ENCODE measurements at regions not wholly inside any gene's neighbourhood (a gene's known extent, or its start where the extent isn't known, plus 50 kb on each side); places are given as distances from the start of the nearest gene placed in this dataset.

DNA sequence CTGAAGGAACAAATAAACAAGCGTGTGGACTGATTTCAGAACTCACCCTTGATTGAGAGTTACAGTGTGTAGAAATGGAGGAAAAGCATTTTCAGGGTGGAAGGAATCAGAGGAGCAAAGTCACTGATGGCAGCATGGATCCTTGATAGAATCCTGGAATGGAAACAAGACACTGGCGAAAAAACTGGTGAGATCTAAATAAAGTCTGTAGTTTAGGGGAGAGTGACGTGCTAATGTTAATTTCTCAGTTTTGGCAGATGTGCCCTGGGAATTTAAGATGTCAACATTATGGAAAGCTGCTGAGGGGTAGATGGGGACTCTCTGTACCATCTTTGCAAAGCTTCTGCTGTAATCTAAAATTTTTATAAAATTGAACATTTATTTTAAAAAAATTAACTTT is 378.0 kb downstream of the UQCRFS1 start:
- DNase-seq: no peak

DNA sequence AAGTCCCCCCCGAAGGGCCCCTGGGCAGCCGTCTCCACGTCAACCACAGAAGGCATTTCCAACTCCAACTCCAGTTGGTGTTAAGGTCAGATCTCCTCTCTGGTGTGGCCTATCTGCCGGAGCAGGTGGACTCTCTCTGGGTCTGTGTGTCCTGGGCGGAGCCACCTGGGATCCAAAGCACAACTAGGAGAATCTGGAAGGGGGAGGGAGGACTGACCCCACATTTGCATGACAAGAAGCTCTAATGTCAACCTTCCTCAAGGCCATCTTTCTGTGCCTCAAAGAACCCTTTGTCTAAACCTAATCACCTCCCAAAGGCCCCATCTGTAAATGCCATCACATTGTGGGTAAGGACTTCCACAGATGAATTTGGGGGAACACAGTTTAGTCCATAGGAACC is 381.5 kb downstream of the UQCRFS1 start:
- DNase-seq: no peak

DNA sequence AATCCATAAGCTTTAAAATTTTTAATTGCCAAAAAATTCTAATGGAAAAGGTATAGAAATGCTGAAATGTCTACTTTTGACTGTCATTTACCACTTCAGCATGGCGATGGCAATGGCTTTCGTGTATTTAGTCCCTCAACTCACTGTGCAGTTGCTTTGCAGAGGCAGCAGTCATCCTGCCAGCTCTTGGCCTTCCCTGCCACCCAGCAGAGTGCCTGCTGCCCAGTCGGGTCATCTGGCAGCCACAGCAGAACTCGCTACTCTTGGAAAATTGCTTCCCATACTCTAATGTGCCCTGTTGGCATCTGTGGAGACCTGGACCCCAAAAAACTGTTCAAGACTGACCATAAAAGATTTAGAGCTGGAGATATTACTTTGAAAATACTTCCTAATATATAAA is 383.2 kb downstream of the UQCRFS1 start:
- no peak for DNase-seq

DNA sequence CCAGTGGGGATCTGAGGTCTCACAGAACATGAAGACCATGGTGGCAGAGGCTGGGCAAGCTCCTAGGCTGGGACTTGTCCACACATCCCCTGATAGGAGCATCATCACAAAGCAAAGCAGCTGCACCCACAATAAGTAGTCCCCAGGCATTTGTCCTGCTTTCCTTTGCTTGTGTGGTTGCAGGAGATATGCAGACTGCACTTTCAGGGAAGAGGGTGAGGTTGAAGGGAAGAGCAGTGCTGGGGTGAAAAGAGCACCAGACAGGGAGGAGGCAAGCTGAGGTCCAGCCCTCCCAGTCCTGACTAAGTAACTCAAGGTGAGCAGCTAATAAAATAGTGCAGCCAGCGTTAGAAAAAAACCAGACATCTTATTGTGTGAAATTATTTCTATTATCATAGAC is 383.6 kb downstream of the UQCRFS1 start:
- DNase-seq: no peak

DNA sequence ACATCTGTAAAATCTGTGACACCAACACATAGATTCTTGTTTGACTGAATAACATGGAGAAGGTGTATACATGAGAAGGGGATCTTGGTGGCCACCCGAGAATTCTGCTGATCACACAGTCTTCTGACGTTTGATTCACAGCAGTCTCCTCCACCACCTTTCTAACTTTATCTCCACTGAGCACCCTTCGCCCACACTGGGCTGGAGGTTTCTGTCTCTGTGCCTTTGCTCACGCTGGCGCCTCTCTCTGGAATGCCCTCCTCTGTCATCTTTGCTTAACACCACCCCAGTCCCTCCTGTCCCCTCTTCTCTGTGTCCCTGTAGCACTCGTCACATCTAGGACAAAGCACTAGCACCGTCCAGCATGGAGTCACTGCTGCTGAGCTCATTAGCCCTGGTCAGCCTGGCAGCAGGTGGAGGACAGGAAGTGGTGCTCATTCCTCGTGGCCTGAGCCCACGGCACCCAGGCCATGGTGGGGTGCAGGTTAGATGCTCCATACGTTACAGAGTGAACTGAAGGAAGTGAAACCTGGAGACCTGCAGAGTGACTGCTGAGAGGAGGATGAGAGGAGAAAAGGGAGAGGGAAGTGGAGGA is 384.6 kb downstream of the UQCRFS1 start:
- DNase-seq: no peak

DNA sequence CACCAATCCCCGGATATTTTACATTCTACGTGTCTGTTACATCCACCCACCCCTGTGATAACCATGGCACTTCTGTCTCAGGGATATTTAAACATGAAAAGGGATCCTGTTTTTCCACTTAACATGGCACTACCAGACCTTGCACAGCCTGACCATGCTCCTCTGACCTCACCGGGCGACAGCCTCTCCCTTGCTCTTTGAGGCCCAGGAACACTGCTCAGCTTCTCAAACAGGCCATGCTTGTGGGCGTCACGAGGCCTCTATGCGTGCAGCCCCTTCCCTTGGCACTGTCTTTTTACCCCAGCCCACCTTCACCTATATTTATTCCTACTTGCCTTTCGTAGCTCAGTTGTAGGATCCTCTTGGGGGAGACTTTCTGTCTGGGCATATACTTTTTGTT is 385.6 kb downstream of the UQCRFS1 start:
- no peak for DNase-seq

DNA sequence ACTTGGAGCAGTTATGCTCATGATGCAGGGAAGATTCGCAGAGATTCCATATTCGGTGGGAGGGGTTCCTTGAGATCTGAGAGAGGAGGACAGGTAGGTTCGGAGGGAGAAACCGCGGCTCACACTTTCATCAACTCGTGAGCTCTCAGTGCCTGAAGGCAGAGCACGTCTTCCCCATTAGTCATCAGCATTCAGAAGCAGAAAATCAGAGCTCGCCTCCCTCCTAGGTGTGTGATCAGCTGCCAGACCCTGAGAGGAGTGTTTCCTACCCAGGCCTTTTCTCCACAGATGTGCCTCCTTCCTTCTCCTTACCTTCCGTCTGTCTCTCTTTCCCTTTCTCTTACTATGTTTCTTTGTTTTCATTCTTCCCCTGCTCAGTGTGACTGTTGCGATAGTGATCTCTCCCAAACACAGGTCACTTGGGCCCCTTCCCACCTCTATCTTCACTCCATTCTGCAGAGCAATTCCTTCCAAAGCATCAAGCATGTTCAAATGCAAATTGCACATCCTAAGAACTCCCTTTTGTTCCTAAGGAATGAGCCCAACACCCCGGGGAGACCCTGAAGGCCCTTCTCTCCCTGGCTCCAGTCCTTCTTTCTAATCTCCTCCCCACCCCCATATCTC is 389.5 kb downstream of the UQCRFS1 start:
- no peak for DNase-seq

DNA sequence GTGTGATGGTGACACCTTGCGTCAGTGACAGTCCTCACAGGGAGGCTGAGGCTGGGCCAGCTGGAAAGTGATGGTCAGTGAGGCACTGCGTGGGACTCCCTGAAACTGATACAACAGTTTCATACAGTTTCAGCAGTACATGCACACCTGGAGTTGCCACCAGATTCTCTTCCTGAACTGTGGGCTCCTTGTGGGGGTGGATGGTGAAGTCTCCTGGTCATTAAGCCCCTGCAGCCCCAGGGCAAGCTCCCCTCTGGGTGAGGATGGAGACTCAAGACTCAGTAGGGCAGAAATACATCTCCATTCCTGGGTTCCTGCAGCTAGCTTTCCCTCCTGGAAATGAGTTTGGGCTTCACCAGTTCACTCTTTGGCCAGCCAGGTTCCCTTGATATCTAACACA is 392.7 kb downstream of the UQCRFS1 start:
- DNase-seq: no peak

DNA sequence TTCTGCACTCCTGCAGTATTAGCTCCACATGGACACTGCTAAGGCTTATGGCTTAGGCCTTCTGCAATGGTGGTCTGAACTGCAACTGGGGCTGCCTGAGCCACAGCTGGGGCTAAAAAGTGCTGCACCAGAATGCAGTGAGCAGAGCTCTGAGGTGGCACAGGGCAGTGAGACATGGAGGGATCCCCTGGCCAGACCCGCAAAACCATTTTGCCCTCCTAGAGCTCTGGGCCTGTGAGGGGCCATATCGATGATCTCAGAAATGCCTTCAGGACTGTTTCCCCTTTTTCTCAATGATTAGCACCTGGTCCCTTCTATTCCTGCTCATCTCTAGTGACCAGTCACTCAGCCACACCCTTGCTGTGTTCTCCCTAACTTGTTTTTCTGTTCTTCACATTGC is 397.7 kb downstream of the UQCRFS1 start:
- DNase-seq: no peak

DNA sequence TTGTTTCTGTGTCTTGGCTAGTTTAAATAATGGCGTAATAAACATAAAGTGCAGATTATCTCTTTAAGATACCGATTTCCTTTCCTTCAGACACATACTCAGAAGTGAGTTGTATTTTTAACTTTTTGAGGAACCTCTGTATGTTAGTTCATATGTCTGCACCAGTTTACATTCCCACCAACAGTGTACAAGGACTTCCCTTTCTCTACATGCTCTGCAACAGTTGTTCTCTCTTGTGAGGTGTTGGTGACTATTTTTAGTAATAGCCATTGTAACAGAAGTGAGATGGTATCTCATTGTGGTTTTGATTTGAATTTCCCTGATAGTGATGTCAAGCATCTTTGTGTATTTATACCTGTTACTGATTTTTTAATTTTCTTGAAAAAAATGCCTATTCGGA is 418.6 kb downstream of the UQCRFS1 start:
- DNase-seq: no peak

DNA sequence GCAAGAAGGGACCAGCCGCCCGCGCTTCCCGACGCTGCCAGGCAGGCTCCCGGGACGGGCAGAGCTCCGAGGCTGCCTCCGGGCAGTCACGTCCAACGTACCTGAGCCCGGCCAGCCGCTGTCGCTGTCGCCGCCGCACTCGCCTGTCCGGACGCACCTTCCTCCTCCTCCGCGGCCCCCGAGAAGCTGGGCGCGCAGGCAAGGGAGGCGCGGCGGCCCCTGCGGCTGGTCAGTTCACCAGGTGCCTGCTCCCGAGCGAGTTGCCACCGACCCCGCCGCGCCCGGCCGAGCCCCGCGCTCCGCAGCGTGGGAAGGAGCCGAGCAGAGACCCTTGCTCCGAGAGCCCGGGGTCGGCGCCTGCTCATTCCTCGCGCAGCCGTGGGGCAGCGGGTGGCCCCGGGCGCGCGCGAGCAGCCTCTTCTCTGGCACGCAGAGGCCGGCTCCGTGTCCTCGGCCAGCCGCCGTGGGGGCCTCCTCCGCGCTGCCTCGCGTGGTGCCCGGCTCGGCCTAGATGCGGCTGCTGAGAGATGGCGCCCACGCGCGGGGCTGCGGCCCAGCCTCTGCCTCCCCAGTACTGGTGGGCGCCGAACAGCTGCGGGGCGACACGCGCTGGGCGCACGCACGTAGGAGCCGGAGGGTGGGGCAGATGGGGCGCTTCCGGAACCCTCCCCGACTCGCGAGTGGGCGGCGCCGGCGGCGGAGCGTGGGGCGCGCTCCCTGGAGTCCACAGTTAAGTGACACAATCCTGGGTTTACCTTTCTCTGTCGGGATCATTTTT is 419.4 kb downstream of the UQCRFS1 start:
- no peak for DNase-seq

DNA sequence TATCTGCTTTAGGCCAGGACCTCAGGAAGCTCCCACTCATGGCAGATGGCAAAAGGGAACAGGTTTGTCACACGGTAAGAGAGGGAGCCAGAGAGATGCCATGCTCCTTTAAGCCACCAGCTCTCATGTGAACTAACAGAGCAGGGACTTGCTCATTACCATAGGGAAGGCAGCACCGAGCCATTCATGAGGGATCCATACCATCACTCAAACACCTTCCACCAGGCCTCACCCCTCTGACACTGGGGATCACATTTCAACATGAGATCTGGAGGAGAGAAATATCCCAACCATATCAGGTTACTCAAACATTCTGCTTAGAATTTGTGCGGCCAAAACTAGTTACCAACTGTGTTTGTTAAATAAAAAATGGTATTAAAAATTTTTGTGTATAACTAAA is 427.0 kb downstream of the UQCRFS1 start:
- no peak for DNase-seq

DNA sequence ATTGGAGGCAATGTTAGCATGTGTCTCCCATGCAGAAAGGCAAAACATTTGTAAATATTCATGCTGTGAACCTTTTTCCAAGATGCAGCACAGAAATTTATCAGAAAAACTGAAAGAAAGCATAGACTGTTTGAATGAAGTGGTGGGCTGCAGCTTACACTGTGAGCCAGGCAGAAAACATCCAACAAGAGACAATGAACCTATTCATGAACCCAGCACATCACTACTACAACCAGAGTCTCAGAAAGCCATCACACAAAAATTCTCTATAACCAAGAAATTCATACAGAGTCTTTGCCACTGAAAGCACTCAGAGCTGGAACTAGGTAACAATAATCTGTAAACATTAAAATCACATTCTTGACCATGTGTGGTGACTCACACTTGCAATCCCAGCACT is 448.9 kb downstream of the UQCRFS1 start:
- no peak for DNase-seq

DNA sequence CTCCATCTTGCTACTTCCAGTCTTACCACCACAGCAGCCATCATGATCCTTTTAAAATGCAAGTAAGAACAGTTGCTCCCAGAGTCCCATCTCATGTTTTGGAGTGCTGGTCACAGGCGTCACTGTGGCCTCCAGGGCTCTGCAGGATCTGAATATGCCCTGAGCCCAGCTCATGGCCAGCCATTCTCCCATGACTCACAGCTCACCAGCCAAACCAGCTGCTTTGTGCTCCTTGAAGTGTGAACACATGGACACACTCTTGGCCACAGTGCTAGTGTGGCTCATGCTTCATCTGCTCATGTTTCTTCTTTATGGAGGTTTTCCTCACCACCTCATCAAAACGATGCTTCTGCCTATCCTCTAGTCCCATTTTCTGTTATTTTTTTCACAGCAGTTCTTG is 466.5 kb downstream of the UQCRFS1 start:
- DNase-seq: no peak

DNA sequence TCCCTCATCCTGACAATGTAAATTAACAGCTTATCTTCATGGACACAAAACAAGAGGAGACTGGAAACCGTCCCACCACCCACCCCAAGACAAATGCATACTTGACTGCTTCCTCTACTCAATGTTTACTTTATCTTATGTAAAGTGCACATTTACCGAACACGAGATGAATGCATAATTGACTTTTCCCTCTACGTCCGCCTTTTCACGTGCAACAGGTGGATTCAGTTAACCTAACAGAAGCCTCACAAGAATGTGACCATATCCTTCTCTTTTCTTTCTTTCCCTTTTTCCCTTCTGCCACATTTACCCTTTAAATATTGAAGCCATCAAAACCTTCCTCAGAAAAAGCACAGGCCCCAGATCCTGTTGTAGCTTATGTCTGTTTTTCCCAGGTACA is 468.0 kb downstream of the UQCRFS1 start:
- no peak for DNase-seq

DNA sequence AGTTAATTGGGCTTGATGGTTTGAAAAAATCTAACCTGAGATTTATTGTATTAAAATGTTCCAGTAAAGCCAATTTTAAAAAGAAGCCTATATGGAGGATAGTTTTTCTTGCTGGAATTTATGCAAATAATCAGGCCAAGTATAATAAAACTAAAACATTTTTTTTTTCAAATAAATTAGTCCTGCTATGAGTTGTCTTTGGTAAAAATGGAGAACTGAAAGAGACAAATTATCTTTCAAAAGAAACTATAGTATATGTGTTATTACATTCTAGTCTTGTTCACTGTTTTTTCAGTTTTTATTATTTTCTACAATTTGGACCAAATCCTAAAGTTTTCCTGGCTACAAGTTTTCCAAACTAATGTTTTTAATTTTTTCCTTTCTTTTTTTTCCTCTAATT is 468.9 kb downstream of the UQCRFS1 start:
- DNase-seq: no peak

DNA sequence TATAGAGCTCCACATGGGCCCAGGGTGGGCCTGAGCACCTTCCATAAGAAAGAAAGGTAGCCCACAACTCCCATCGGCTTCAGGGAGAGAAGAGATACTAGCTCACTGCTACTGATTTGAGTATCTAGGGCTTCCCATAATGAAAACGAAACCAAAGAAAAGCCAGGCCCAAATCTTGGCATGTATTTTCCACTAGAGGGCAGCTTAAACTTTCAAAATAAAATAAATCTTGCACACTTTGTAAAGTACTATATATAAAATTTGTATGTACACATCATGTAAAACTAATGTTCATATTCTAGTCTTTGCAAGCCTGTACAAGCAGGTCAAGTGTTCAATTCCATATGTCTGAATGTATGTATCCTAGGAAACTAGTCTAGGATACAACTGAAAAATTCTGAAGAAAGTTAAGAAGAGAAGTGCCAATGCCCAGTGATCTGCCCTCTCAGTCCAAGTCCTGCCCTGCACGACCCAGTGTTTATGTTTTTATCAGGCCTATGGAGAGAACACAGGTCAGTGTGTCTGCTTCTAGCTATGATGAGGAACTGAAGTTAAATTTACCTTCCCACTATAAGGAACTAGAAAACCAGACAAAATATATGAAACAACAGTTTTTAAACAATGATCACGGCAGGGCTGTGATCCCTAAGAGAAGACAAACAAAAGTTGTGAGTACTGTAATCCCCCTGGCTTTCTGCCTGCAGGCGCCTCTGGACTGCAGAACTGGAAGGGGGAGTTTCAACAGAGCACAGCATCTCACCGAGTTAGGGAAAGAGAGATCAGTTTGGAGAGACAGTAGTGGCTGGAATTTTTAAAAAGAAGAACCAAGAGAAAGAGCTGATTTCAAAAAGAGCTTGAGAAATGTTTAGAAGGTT is 475.7 kb downstream of the UQCRFS1 start:
- DNase-seq: no peak

DNA sequence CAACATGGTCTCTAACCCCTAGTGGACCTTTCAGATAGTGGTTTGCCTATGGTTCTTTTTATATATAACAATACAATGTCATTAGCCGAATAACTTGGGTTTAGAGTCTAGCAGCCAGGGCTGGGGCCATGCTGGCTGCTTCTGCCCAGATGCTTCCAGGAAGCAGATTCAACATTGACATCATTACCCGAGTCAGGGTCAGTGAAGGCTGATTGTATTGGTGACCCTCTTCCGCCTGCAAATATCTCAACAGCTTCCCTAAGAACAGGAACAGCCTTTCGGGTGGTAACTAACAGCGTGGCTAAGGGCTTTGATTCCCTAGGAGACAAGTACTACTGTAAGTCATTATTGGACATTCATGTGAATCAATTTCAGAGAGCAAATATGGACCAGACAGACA is 476.4 kb downstream of the UQCRFS1 start:
- no peak for DNase-seq

DNA sequence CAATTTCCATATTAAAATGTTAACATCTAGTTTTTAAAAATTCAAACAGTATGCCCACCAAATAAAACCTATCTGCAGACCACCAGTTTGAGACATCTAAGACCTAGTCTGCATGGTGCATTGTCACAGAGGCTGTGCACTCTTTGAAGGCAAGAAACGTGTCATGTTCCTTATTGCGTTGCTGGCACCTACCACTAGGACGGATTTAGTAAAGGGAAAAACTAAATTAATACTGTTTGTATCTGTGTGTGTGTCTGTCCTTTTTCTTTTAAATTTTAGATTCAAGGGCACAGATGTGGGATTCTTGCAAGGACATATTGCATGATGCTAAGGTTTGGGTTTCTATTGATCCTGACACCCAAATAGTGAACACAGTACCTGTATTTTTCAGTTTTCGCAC is 481.4 kb downstream of the UQCRFS1 start:
- DNase-seq: no peak

DNA sequence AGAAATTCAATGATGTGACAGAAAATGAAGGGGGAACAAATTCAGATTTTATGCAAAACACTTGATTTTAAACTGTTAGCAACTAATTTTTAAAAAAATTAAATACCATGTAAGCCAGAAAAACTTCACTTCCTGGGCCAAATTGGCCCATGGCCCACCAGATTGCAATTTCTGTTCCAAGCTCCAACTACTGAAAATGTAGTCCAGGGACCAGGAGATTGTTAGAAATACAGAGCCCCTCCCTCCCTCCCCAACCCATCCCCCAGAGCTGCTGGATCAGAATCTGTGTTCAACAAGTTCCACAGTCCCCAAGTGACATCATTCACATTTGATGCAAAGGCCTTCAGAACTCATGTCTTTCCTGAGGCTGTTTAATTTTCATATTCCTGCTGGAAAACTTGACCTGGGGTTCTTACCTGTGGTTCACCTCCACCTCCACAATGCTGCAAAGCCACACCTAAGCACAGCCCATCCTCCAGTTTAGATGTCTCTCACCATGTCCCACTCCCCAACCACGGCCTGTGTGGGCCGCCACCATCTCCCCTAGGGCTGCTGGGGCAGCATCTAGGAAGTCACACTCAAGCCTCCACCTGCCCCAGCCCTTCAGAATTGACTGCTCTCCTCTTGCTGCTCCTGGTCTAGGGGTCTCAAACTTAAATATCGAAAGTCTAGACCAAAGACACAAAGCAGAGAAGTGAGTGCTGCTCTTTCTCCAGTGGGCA is 482.0 kb downstream of the UQCRFS1 start:
- DNase-seq: no peak

DNA sequence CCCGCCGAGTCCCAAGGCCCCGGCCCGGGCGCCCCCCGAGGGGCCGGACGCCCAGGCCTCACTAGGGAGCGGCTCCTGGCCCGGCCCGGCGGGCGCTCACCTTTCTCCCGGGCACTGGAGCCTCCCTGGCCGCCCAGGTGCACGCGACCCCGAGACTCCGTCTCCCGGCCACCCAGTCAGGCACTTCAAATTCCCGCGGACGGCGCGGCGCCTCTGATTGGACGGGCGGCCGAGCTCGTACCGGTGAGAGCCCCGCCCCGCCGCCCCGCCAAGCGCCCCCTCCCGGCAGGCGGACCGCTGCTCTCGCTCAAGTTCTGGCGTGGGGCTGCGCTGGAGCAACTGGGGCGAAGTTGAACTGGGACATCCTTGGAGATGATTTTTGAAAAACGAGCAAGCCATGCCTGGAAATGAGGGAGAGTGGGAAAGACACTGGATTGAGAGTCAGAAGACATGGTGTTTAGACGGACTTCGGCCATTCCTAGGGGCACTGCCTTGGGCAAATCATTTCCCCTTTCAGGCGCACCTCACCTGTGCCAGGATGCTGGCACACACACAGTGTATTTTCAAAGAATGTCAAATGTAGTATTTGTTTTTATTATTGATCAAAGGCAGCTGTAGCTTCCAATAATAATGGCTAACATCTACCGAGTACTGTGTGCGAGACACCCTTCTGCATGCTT is 485.3 kb downstream of the UQCRFS1 start:
- DNase-seq: peak; percentile 67
